ENCODE measurements at regions not wholly inside any gene's neighbourhood (a gene's known extent, or its start where the extent isn't known, plus 50 kb on each side); places are given as distances from the start of the nearest gene placed in this dataset.

- H3K4me3 ChIP-seq (ENCODE audit: control insufficient read depth, low read depth, low read length), result no peak overlapping the region
Observed at GRCh38 chr2:65660340-65660739, 227.9 kb upstream of the SPRED2 start.

DNA sequence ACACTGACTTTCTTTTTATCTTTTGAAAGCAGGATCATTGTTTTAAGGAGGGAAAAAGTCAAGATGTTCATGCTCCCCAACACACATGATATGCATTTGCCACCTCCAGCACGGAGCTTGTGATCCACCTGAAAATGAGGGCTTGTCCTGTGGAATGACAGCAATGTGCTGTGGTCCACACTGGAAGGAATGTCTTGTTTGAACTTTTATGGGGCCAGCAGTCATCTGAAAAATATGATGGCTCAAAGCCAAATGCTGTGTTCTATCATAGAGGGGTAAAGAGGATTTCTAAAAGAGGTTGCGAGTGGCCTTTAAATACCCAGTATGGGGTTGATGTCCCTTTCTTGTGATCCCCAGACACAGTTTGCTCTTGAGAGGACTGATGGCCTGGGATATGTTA, 226.5 kb upstream of the SPRED2 start:
- DNase-seq (ENCODE audit: low read depth), result no peak
- no peak overlapping the region for H3K4me3 ChIP-seq (ENCODE audit: control insufficient read depth, low read depth, low read length)
- TF ChIP-seq, protein P1, sequence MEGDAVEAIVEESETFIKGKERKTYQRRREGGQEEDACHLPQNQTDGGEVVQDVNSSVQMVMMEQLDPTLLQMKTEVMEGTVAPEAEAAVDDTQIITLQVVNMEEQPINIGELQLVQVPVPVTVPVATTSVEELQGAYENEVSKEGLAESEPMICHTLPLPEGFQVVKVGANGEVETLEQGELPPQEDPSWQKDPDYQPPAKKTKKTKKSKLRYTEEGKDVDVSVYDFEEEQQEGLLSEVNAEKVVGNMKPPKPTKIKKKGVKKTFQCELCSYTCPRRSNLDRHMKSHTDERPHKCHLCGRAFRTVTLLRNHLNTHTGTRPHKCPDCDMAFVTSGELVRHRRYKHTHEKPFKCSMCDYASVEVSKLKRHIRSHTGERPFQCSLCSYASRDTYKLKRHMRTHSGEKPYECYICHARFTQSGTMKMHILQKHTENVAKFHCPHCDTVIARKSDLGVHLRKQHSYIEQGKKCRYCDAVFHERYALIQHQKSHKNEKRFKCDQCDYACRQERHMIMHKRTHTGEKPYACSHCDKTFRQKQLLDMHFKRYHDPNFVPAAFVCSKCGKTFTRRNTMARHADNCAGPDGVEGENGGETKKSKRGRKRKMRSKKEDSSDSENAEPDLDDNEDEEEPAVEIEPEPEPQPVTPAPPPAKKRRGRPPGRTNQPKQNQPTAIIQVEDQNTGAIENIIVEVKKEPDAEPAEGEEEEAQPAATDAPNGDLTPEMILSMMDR (IDR thresholded peaks at IDR 0.05; ENCODE audit: control insufficient read depth, insufficient read depth, low read depth, low read length, missing control alignments), result no peak

More at GRCh38 chr2:65660340-65660739, 227.9 kb upstream of the SPRED2 start:
- DNase-seq (ENCODE audit: low read depth), result no peak
- TF ChIP-seq, protein P1 (IDR thresholded peaks at IDR 0.05; ENCODE audit: control insufficient read depth, insufficient read depth, low read depth, low read length, missing control alignments), result no peak

DNA sequence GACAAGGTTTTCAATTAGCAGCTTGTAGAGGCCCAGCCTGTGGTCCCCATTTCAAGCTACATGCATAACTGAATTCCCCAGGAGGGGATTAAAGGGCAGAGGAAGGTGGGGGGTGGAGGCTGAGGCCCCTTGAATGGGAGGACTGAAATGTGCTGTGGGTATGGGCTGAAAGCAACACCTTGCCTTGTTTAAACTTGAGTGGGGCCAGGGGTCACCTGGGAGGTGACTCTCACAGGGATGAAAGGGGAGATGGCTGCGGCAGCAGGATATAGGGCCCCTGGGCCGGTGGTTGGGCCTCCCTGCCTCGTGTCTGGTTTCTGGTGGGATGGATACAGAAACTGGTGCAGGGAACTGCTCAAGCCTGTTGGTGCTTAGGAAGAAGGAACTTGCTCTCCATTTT, 225.9 kb upstream of the SPRED2 start:
- TF ChIP-seq, protein P1 (IDR thresholded peaks at IDR 0.05; ENCODE audit: control insufficient read depth, insufficient read depth, low read depth, low read length, missing control alignments), result no peak
- DNase-seq (ENCODE audit: low read depth), result no peak
- H3K4me3 ChIP-seq (ENCODE audit: control insufficient read depth, low read depth, low read length), result no peak overlapping the region

- no peak overlapping the region for H3K4me3 ChIP-seq (ENCODE audit: control insufficient read depth, low read depth, low read length)
- TF ChIP-seq, protein P1 (IDR thresholded peaks at IDR 0.05; ENCODE audit: control insufficient read depth, insufficient read depth, low read depth, low read length, missing control alignments), result no peak
- DNase-seq (ENCODE audit: low read depth), result no peak
Observed at GRCh38 chr2:65656160-65656718, 223.8 kb upstream of the SPRED2 start.

DNA sequence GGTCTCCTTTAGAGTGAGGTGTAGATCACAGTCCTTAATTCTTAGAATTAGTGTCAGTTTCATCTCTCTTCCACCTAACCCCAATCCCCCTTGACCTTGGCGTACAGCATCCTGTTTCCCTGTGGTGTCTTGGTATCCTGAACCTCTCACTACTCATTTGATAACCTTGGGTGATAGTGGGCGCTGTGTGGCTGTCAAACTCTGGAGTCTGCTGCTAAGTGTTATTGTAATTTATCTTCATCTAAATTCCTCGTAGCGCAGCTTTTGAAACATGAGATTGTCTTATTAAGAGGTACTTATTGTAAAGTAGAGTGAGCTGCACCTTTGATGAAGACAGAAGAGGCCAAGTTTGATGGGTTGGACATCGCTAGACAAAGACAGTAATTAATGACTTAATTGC, 222.6 kb upstream of the SPRED2 start:
- DNase-seq (ENCODE audit: low read depth), result no peak
- no peak overlapping the region for H3K4me3 ChIP-seq (ENCODE audit: control insufficient read depth, low read depth, low read length)
- TF ChIP-seq, protein P1 (IDR thresholded peaks at IDR 0.05; ENCODE audit: control insufficient read depth, insufficient read depth, low read depth, low read length, missing control alignments), result no peak

GRCh38 chr2:65654496-65654895, 222.1 kb upstream of the SPRED2 start:
- H3K4me3 ChIP-seq (ENCODE audit: control insufficient read depth, low read depth, low read length), result no peak overlapping the region
- DNase-seq (ENCODE audit: low read depth), result no peak
- TF ChIP-seq, protein P1 (IDR thresholded peaks at IDR 0.05; ENCODE audit: control insufficient read depth, insufficient read depth, low read depth, low read length, missing control alignments), result no peak

DNA sequence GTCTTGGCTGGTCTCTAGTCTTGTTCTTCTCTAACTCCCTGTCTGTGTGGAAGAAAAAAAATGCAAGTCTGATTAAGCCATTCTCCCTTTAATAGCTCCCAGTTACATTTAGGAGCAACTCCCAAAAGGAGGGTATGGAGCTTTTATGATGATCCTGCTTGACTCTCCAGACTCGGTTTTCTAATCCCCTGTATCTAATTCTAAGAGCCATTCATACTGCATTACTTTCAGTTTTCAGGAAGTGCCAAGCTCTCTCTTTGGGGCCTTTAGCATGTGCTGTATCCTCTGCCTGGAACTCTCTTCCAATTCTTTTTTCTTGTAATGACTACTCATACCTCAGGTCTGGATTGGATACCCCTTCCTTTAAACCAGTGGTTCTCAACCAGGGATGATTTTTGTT, 219.7 kb upstream of the SPRED2 start:
- TF ChIP-seq, protein P1 (IDR thresholded peaks at IDR 0.05; ENCODE audit: control insufficient read depth, insufficient read depth, low read depth, low read length, missing control alignments), result no peak
- no peak overlapping the region for H3K4me3 ChIP-seq (ENCODE audit: control insufficient read depth, low read depth, low read length)
- DNase-seq (ENCODE audit: low read depth), result no peak
